A673 (cell line): ENCODE measurements at regions not wholly inside any gene's neighbourhood (a gene's known extent, or its start where the extent isn't known, plus 50 kb on each side); places are given as distances from the start of the nearest gene placed in this dataset.

Experiments
- CTCF ChIP-seq: fragments of 300-800, 200-600 bp; sonication (generic); conservative IDR thresholded peaks from 2 replicates; pipeline ENCODE4 v1.5.1; 2017; ENCODE audit warnings: low read depth, mild to moderate bottlenecking, antibody characterized with exemption, low read length, moderate library complexity, mixed read lengths
- EZH2 ChIP-seq: fragments of 200-600 bp; sonication (generic); IDR thresholded peaks from 2 replicates; pipeline ENCODE4 v1.6.1; 2017; ENCODE audit warnings: borderline replicate concordance, low read depth, mild to moderate bottlenecking, mixed read lengths, antibody characterized with exemption, low read length; ENCODE audit not compliant: poor library complexity, severe bottlenecking

- TF ChIP-seq CTCF (no peak), EZH2 (no peak)
Observed at GRCh38 chr6:4346659-4347333, 211.4 kb upstream of the ECI2 start.
